Endothelial cell of umbilical vein (primary cell): ENCODE measurements at regions not wholly inside any gene's neighbourhood (a gene's known extent, or its start where the extent isn't known, plus 50 kb on each side); places are given as distances from the start of the nearest gene placed in this dataset.

Experiments used
- BruUV-seq: library from RNA; stranded (reverse); fragments of 400-500 nt; replicated peaks from 2 replicates; lab custom pipeline; 2021; lab: Mats Ljungman, UMichigan
- CTCF ChIA-PET: fragments of 300-600, 350-600 bp; sonication (Branson Sonifier 250); formaldehyde crosslinking; loops from one replicate; lab custom pipeline; 2021; ENCODE audit warnings: antibody characterized with exemption, inconsistent platforms; lab: Charles Lee
- POLR2A ChIA-PET: fragments of 300-600, 350-600 bp; sonication (Branson Sonifier 250); formaldehyde crosslinking; loops from one replicate; lab custom pipeline; 2021; ENCODE audit warnings: antibody characterized with exemption, inconsistent platforms; lab: Charles Lee
- DNase-seq: peaks from one replicate; pipeline ENCODE4 v3.0.0-alpha.2; 2011; ENCODE audit warnings: low read depth, low spot score
- FAIRE-seq: peaks from 2 replicates; lab custom pipeline; 2011; peaks lifted over from hg19 to GRCh38; lab: Jason Lieb, UNC
- H2AFZ ChIP-seq: 2 replicates; pipeline ENCODE4 v1.6.0; 2012; ENCODE audit warnings: low read depth, low read length, control low read depth, inconsistent platforms
- H3K27ac ChIP-seq: 2 replicates; pipeline ENCODE4 v1.5.1; 2011; ENCODE audit warnings: low read depth, mild to moderate bottlenecking, control low read depth, low read length, moderate library complexity; ENCODE audit not compliant: insufficient read depth
- H3K27me3 ChIP-seq, 2 experiments: 2 replicates each; pipeline versions ENCODE4 v1.6.0 to v1.6.1; 2011; ENCODE audit warnings: low read length in 2 of 2, mixed read lengths in 1 of 2; ENCODE audit not compliant: control insufficient read depth in 2 of 2, insufficient read depth in 2 of 2
- H3K36me3 ChIP-seq, 2 experiments: 2 replicates in 1 of 2; 3 replicates in 1 of 2; pipeline ENCODE4 v1.5.1; 2011; ENCODE audit warnings: low read length in 2 of 2, mild to moderate bottlenecking in 1 of 2, moderate library complexity in 1 of 2; ENCODE audit not compliant: control insufficient read depth in 2 of 2, insufficient read depth in 2 of 2; ENCODE audit errors: extremely low read depth in 1 of 2
- H3K4me1 ChIP-seq: 3 replicates; pipeline ENCODE4 v1.5.1; 2011; ENCODE audit warnings: mild to moderate bottlenecking, low read length; ENCODE audit not compliant: control insufficient read depth, insufficient read depth; ENCODE audit errors: extremely low read depth
- H3K4me2 ChIP-seq: 2 replicates; pipeline ENCODE4 v1.6.1; 2011; ENCODE audit warnings: low read length, control low read depth, mixed read lengths; ENCODE audit not compliant: insufficient read depth
- H3K4me3 ChIP-seq, 3 experiments: fragments of 200-600 bp in 1 of 3; sonication (generic), shearing (Covaris generic) in 1 of 3; replicated peaks in 1 of 3; 2 replicates each; pipeline ENCODE4 v1.5.1; 2011 to 2016; ENCODE audit warnings: control low read depth in 3 of 3, low read length in 3 of 3, mild to moderate bottlenecking in 2 of 3, inconsistent platforms in 1 of 3, low read depth in 1 of 3, moderate library complexity in 1 of 3; ENCODE audit not compliant: insufficient read depth in 1 of 3
- H3K79me2 ChIP-seq: 2 replicates; pipeline ENCODE4 v1.6.0; 2012; ENCODE audit warnings: low read length, inconsistent platforms; ENCODE audit not compliant: control insufficient read depth, insufficient read depth
- H3K9ac ChIP-seq: replicated peaks from 2 replicates; pipeline ENCODE3; 2011; ENCODE audit warnings: low read length, control low read depth; ENCODE audit not compliant: insufficient read depth; ENCODE audit errors: extremely low read depth
- H3K9me1 ChIP-seq: replicated peaks from 3 replicates; pipeline ENCODE4 v1.6.0; 2011; ENCODE audit warnings: mild to moderate bottlenecking, low read length; ENCODE audit not compliant: control insufficient read depth, insufficient read depth; ENCODE audit errors: extremely low read depth
- H3K9me3 ChIP-seq: replicated peaks from 2 replicates; pipeline ENCODE4 v1.5.1; 2012; ENCODE audit warnings: low read length, inconsistent platforms; ENCODE audit not compliant: control insufficient read depth, insufficient read depth
- H4K20me1 ChIP-seq: replicated peaks from 2 replicates; pipeline ENCODE3; 2011; ENCODE audit warnings: mild to moderate bottlenecking, low read length; ENCODE audit not compliant: control insufficient read depth, insufficient read depth; ENCODE audit errors: extremely low read depth
- EZH2 ChIP-seq: IDR thresholded peaks from 2 replicates; pipeline ENCODE4 v1.6.1; 2012; ENCODE audit warnings: borderline replicate concordance, low read depth, mild to moderate bottlenecking, moderate library complexity, low read length, inconsistent platforms; ENCODE audit not compliant: severe bottlenecking
- FOS ChIP-seq: IDR thresholded peaks from 2 replicates; pipeline ENCODE4 v1.6.1; 2011; ENCODE audit warnings: mild to moderate bottlenecking, low read length, moderate library complexity, borderline replicate concordance; ENCODE audit not compliant: insufficient read depth
- GATA2 ChIP-seq: IDR thresholded peaks from 2 replicates; pipeline ENCODE4 v1.7.0; 2011; ENCODE audit warnings: low read depth, mild to moderate bottlenecking, moderate library complexity, mixed read lengths, low read length; ENCODE audit not compliant: insufficient read length, insufficient read depth
- JUN ChIP-seq: IDR thresholded peaks from 2 replicates; pipeline ENCODE4 v1.6.1; 2011; ENCODE audit warnings: borderline replicate concordance, low read depth; ENCODE audit not compliant: insufficient read length, insufficient read depth
- MYC ChIP-seq: IDR thresholded peaks from one replicate; pipeline ENCODE4 v1.6.1; 2011; ENCODE audit warnings: mild to moderate bottlenecking, low read depth, low read length
- POLR2A ChIP-seq: IDR thresholded peaks from 2 replicates; pipeline ENCODE4 v1.6.1; 2012; ENCODE audit warnings: low read depth, mild to moderate bottlenecking, control low read depth, low read length
- POLR2AphosphoS5 ChIP-seq: IDR thresholded peaks from 2 replicates; pipeline ENCODE4 v1.6.1; 2012; ENCODE audit warnings: low read depth, mild to moderate bottlenecking, control low read depth, low read length, moderate library complexity; ENCODE audit not compliant: insufficient read depth
- dilution Hi-C: fragments of 300-500 bp; cut with MboI; formaldehyde crosslinking; loops from one replicate; pipeline ENCODE4 v1.15.0; 2019; ENCODE audit warnings: low sequenced_read_pairs; ENCODE audit not compliant: extremely low pct_ligation_motif_present
- intact Hi-C: fragments of 100-400 bp; cut with micrococcal nuclease; formaldehyde crosslinking; loops from one replicate; pipeline ENCODE4 v1.10.0; 2022
- TF ChIP-seq, protein P1 (sequence below): IDR thresholded peaks from 2 replicates; pipeline ENCODE4 v1.6.1; 2011; ENCODE audit not compliant: insufficient read depth, insufficient read length
- TF ChIP-seq, protein P2 (sequence below), 2 donors: IDR thresholded peaks; 1 replicate in 1 of 2; 2 replicates in 1 of 2; pipeline ENCODE4 v1.5.1; 2011; ENCODE audit warnings: low read length in 2 of 2, mild to moderate bottlenecking in 2 of 2, moderate library complexity in 2 of 2, control low read depth in 1 of 2, inconsistent platforms in 1 of 2, low read depth in 1 of 2; ENCODE audit not compliant: insufficient read depth in 1 of 2; ENCODE audit errors: extremely low read depth in 1 of 2

DNA sequence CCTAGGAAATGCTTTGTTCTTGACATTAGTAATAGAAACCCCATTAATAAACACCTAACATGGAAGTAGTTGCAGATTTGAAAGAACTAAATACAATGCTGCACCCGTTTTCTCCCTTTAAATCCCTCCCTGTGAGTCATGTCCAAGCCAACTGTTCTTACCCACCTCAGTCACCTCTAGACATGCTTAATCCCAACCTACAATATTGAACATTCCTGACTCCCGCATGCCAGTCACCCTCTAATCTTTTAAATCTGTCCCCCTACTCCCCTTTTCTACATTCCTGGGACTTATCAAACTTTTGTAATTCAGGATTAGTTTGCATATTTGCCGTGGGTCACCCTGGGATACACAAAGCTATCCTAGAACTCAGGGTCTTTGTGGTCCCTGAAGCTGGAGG, 374.6 kb downstream of the IRS1 start:
- H3K4me1 ChIP-seq, result no peaks in the 10 kb centered on the region
- no peaks in the 10 kb centered on the region for H3K9me1 ChIP-seq
- no peak overlapping the region for H3K9ac ChIP-seq
- H3K4me2 ChIP-seq, result no peak overlapping the region
- no peaks in the 10 kb centered on the region for H4K20me1 ChIP-seq
- no peak for FAIRE-seq
- H3K4me3 ChIP-seq, result no peak overlapping the region
- H3K79me2 ChIP-seq, result no peaks in the 10 kb centered on the region
- no TSS peak for BruUV-seq
- no peak for TF ChIP-seq POLR2A
- TF ChIP-seq, protein P1, sequence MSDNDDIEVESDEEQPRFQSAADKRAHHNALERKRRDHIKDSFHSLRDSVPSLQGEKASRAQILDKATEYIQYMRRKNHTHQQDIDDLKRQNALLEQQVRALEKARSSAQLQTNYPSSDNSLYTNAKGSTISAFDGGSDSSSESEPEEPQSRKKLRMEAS, result no peak
- no peak for TF ChIP-seq FOS
- no peak for TF ChIP-seq JUN
- TF ChIP-seq, protein P2, sequence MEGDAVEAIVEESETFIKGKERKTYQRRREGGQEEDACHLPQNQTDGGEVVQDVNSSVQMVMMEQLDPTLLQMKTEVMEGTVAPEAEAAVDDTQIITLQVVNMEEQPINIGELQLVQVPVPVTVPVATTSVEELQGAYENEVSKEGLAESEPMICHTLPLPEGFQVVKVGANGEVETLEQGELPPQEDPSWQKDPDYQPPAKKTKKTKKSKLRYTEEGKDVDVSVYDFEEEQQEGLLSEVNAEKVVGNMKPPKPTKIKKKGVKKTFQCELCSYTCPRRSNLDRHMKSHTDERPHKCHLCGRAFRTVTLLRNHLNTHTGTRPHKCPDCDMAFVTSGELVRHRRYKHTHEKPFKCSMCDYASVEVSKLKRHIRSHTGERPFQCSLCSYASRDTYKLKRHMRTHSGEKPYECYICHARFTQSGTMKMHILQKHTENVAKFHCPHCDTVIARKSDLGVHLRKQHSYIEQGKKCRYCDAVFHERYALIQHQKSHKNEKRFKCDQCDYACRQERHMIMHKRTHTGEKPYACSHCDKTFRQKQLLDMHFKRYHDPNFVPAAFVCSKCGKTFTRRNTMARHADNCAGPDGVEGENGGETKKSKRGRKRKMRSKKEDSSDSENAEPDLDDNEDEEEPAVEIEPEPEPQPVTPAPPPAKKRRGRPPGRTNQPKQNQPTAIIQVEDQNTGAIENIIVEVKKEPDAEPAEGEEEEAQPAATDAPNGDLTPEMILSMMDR (IDR thresholded peaks at IDR 0.05; ENCODE audit: extremely low read depth in 1 of 2, insufficient read depth in 1 of 2, low read depth in 1 of 2, low read length in 2 of 2), result no peak
- no peak for TF ChIP-seq EZH2
- TF ChIP-seq MYC, result no peak
- TF ChIP-seq POLR2AphosphoS5, result no peak
- no peak for TF ChIP-seq GATA2
- no peak overlapping the region for H2AFZ ChIP-seq
- H3K27ac ChIP-seq, result no peak overlapping the region
- ChIA-PET CTCF (no interaction called here), POLR2A (no interaction called here)
- dilution Hi-C loops, result no loop called here
- H3K9me3 ChIP-seq, result no peaks in the 10 kb centered on the region
- no peak for DNase-seq
- no peaks in the 10 kb centered on the region for H3K36me3 ChIP-seq
- H3K27me3 ChIP-seq, result no peaks in the 10 kb centered on the region
- intact Hi-C loops, result no loop called here
